ENCODE measurements at regions not wholly inside any gene's neighbourhood (a gene's known extent, or its start where the extent isn't known, plus 50 kb on each side); places are given as distances from the start of the nearest gene placed in this dataset.

GRCh38 chr1:98098473-98098872 is 177.6 kb upstream of the DPYD start:
- TF ChIP-seq CTCF (conservative IDR thresholded peaks at IDR 0.05; ENCODE audit: low read depth, low read length) = no peak
- no peak for TF ChIP-seq EZH2 (IDR thresholded peaks at IDR 0.05; ENCODE audit: borderline replicate concordance, low read depth, low read length, poor library complexity, severe bottlenecking)

Data from A673 (cell line).